ENCODE measurements at regions not wholly inside any gene's neighbourhood (a gene's known extent, or its start where the extent isn't known, plus 50 kb on each side); places are given as distances from the start of the nearest gene placed in this dataset.

DNA sequence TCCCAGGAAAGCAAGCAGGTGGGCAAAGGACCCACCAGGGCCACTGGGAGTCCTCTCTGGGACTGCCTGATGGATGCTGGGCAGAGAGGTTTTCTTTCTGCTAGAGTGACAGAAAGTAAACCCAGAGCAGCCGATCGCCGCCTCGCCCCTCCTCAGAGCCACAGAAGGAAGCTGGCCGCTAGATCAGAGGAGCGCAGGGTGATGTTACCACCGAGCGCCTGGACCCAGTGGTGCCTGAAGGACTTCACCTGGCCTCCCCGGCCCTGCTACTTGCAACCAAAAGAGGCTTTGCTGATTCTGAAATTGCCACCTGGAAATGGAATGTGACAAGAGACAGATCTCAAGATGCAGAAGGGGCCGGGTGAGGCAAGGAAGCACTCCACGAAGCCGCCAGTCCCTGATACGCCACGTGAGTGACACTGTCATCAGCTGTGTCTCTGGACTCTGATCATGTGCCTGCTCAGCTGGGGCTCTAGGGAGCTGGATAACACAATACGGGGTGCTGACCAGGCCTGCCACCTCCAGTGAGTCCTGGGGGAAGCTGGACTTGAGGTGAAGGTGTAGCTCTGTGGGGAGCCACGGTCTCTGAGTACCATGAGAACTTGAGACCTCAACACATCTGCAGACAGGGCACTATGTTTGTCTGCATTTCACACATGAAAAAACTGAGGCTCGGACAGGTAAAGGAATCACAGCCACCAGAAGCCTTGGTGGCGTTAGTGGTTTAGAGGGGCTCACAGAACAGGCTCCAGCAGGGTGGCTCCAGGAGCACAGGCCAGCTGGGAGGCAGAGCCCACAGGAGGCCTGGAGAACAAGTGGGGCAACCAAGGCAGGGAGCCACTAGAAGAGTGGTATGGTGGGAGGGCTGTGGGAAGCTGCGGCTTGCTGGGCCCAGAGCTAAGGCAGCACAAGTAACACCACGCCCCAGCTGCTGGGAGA, 137.9 kb upstream of the PRR20G start:
- TF ChIP-seq, protein P1, sequence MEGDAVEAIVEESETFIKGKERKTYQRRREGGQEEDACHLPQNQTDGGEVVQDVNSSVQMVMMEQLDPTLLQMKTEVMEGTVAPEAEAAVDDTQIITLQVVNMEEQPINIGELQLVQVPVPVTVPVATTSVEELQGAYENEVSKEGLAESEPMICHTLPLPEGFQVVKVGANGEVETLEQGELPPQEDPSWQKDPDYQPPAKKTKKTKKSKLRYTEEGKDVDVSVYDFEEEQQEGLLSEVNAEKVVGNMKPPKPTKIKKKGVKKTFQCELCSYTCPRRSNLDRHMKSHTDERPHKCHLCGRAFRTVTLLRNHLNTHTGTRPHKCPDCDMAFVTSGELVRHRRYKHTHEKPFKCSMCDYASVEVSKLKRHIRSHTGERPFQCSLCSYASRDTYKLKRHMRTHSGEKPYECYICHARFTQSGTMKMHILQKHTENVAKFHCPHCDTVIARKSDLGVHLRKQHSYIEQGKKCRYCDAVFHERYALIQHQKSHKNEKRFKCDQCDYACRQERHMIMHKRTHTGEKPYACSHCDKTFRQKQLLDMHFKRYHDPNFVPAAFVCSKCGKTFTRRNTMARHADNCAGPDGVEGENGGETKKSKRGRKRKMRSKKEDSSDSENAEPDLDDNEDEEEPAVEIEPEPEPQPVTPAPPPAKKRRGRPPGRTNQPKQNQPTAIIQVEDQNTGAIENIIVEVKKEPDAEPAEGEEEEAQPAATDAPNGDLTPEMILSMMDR (IDR thresholded peaks at IDR 0.05): no peak
- TF ChIP-seq POLR2A (IDR thresholded peaks at IDR 0.05): no peak

Measured in ovary (tissue), 3 donors.